ELF-1 (cell line): ENCODE measurements at regions not wholly inside any gene's neighbourhood (a gene's known extent, or its start where the extent isn't known, plus 50 kb on each side); places are given as distances from the start of the nearest gene placed in this dataset.

Experiments
- DNase-seq: peaks from one replicate; pipeline ENCODE4 v3.0.0-alpha.2; 2016; ENCODE audit warnings: low read depth, low spot score

DNA sequence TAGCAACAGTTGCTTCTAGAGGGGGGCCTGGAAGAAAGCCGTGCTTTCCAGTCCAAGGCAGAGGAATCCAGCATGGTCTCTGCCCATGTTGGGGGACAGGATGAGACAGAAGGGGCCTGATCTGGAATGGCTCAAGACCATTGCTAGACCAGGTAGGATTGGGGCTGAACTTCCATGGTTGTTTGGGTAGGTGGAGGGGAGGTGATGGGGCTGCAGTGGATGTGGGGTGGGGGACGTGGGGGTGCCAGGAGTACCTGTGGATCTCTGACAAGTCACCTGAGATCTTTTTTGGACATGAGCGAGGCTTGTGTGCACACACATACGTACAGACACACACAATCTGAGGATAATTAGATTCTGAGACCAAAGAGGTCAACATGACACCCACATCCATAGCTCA, 228.7 kb upstream of the SKOR2 start:
- no peak for DNase-seq

DNA sequence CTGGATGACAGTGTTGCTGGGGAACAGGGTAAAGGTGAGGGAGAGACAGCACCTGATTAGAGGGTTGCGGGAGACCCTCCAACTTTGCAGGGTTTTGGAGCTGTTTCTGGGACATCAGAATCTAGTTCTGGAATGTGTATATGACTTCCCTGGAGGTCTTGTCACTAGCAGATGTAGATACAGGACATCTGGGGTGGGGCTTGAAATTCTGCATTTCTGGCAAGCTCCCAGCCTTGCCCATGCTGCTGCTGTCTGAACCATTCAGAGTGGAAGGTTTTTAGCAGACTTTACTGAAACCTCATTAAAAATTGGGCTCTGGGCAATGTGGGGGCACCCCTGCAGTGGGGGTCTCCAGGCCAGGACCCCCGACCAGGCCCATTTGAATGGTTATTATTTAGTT, 220.3 kb upstream of the SKOR2 start:
- DNase-seq, result no peak

DNA sequence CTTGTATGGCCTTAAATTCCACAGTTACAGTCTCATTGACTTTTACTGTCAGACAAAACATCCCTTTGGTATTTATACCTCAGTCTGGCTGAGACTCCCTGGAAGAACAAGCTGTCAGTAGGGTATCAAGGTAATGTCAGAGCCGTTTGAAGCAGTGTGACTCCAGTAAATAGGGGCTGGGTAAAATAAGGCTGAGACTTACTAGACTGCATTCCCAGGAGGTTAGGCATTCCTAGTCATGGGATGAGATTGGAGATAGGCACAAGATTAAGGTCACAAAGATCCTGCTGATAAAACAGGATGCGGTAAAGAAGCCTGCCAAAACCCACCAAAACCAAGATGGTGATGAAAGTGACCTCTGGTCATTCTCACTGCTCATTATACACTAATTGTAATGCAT, 219.5 kb upstream of the SKOR2 start:
- peak; percentile 4 for DNase-seq

DNA sequence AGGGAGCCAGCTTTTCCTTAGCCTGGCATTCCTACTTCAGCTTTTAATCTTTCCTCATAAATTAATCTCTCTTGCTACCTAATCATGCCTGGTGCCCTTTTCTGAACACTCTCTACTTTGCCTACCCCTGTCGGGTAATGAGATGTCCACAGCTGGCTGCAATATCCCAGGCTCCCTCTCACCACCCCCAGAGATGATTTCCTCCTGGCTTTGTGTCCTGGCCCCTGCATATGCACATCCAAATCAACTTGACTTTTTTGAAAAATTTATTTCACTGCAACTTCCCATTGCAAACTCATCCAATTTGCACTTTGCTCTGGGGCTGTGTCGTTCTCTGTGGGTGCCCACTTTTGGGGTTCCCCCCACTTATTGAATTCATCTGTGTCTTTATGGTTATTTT, 218.1 kb upstream of the SKOR2 start:
- no peak for DNase-seq

DNA sequence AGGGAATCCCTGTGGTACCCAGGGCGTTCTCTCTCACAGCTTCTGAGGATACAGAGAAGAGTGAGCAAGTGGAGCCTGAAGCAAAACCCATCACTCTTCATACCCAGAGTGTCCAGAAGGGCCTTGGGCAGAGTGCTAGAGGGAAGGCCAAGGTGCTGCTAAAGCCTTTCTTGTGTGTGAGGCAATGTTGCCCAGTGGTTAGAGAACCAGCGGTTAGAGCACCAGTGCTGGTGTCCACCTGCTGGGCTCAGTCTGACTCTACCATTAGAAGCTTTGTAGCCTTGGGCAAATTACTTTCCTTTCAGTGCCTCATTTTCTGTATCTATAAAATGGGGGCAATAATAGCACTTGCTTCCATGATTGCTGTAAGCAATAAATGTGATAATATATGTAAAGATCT, 210.5 kb upstream of the SKOR2 start:
- DNase-seq, result no peak

DNA sequence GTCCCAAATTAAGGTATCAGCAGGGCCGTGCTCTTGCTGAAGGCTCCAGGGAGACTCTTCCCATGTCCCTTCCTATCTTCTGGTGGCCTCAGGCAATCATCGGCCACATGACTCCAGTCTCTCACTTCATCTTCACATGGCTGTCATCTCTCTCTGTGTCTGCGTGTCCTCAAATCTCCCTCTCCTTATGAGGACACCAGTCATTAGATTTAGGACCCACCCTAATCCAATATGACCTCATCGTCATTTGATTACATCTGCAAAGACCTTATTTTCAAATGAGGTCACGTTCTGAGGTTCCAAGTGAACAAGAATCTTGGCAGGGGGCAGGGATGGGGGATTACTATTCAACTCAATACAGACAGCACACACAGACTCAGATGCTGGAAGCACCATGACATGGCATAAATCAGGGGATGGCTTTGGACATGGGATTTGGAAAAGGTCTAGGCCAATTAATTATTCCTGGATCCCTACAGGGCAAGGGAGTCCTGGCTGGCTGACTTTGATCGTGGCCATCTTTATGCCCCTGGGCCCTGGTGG, 210.0 kb upstream of the SKOR2 start:
- DNase-seq, result no peak

DNA sequence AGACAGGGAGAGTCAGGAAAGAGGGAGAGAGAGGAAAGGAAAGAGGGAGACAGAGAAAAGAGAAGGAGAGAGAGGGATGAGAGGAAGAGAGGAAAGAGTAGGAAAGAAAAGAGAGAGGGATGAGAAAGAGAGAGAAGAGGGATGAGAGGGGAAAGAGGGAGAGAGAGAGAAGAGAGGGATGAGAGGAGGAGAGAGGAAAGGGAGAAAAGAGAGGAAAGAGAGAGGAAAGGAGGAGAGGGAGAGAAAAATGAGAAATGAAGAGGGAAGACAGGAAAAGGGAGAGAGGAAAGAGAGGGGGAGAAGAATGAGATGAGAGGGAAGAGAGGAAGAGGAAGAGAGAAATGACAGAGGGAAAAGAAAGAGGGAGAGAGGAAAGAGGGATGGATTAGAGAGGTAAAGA, 207.0 kb upstream of the SKOR2 start:
- DNase-seq, result no peak

DNA sequence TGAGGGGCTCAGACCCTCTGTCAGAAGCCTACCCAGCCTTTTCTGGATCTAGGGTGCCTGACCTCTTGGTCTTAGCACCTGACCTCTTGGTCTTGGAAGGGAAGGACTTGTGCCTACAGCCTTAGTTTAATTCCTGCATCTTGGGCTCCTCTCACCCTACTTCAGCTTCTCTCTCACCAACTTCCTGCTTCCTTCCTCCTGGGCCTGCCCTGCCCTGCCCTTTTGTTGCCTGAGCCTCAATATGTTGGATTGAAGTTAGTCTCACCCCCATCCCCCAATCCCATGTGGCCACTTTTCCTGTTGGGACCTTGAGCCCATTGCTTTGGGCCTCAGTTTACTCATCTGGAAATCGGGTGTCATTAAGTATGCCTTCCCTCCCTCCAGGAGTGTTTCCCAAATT, 206.2 kb upstream of the SKOR2 start:
- DNase-seq, result no peak

DNA sequence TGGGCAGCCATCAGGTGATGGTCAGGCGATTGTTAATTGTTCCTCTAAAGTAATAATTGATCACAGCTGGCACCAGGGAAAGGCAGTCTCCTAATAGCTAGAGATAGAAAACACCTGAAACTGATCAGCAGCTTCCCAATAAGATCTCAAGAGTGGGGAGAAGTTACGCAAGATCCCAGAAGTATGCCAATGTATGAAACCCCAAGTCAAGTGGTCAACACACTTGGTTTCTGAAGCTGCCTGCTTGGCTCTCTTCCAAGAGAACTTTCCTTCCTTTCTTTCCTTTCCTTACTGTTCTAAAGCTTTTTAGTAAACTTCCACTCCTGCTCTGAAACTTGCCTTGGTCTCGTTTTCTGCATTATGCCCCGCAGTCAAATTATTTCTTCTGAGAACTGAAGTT, 201.6 kb upstream of the SKOR2 start:
- no peak for DNase-seq

DNA sequence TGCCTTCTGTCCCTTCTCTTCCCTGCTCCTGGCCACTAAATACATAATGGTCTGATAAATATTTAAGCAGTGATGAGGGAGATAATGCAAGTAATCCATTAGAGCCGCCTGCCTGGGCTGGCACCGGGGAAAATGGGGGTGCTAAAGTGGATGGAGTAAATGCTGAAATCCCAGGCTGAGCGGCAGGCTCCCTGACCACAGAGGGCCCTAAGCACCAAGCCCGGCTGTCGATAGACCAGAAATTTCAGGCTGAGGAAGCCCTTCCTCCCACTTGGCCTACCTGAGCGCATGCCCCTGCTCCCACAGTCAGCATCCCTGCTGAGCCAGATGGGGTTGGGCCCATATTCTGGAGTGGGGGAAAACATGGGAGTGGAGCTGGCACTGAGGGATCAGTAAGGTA, 197.5 kb upstream of the SKOR2 start:
- no peak for DNase-seq

DNA sequence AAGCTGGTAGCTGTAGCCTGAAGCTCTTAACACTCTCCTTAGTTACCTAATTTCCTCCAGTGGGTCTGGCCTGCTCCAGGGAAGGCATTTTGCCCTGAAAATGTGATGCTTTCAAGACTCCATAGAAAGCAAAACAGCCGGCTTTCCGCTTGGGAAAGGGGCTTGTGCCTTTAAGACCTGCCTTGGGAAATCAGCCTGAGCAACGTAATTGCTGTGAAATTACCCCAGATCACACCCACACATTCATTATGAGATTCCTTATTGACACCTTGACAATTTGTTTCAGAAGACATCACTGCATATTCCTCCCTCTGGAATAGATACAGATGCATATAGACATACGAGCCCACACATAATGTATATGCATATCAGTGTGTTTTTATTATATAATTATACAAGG, 190.5 kb upstream of the SKOR2 start:
- DNase-seq, result no peak

DNA sequence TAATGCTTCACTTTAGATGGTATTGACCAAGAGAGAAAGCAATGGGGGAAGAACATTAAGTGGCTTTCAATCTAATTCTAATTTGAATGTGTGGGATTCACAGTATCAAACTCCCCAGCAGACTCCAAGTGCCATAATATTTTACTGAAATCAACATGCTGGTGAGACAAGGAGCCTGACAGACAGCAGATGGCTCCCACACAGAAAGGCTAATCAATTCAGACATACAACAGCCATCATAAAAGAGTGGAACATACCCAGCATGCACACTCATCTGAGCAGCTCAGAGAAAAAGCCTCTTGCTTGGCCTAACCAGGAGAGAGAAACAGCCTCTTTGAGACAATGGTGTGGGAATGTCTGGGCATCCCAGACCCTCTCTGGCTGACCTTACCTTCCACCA, 186.5 kb upstream of the SKOR2 start:
- DNase-seq, result no peak

DNA sequence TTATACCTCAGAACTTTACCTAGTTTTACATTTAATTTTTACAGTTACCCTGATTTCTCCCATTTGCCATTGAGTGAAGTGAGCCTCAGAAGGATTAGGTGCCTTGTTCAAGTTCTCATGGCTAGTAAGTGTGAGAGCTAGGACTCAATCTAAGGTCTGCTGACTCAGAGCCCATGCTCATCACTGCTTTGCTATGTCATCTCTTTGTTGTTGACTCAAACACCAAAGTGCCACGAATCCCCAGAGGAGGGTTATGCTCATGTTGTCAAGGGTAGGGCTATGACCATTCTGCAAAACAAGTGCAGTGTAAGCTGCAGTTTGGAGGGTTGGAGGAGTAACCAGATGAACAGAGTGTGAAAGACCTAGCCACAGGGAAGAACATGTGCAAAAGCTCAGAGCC, 185.4 kb upstream of the SKOR2 start:
- no peak for DNase-seq

DNA sequence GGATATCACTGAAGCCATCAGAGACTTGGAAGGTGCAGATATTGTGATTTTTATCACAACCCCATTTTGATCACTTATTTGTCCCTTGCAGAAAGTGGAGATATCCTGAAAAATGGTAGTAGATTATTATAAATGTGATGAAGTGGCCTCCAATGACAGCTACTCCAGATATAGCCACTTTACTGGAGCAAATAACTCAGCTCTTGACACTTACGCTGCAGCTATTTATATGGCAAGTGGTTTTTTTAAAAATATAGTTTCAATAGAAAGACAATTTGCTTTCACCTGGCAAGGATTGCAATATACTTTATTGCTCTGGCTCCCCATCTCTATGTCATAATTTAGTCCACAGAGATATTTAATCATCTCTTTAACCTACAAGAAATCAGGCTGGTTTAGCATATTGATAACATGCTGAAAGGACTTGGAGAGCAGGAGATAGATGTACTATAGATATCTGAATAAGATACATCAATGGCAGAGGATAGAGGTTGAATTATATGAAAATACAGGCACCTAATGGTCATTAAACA, 182.8 kb upstream of the SKOR2 start:
- DNase-seq, result no peak

DNA sequence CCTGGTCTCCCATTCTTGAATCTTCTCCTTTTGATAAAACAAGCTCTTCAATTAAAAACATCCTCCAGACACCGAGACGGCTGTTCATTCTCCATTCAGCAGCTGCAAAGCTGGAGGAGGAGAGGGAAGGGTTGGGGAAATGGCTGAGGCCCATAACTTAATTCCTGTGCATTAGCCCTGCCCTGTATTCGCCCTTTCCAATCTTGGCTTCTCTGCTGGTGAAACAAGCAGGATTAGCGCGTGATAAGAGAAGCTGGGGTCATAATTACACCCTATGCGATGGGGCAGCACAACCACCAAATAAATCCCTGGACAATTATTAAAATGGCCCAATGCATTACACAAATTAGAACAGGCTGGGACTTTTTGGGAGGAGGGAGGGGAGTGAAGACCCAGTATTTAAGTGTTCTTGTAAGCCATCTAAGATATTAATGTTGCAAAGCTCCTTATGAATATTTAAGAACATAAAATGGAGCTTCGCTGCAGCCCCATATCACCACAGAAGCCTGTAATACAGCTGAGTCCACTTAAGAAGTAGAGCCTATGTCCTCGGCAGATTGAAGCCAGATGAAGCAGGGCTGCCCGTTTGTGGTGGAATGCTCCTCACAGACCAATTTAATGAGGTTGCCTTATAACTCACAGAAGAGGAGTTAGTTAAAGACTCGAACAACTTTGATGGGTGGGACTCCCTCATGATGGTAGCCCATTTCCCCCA, 176.6 kb upstream of the SKOR2 start:
- DNase-seq, result no peak

DNA sequence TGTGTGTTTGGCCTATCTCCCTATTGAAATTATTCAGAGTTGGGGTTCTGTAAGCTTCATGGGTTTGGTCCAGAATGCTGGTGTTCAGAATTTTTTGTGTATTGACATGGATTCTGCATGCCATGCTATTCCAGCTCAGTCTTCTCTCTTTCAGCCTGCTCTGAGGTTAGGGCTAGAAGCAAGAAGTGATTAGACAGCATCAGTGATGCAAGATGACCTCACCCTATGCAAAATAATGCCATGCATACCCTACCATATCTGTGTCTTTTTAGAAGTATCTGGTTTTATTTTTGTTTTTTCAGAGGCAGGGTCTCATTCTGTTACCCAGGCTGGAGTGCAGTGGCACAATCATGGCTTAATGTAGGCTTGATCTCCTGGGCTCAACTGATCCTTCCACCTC, 175.6 kb upstream of the SKOR2 start:
- no peak for DNase-seq

DNA sequence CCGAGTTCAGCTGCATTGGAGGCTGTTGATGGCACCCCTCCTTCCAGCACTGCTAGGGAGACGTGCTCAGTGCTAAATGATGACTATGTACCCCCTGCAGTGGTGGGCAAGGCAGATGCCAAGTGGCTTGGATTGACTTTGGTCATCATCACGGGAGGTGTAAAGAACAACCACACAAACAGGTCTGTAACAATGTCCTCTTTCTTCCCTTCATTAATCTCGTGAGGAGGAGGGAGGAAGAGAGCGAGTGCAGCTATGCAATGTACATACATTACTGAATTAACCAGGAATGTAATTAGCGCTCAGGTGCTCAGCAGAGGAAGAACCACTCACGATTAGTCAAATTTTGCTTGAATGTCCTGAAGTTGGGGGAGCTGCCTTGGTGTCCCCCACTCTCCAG, 173.9 kb upstream of the SKOR2 start:
- DNase-seq, result no peak

DNA sequence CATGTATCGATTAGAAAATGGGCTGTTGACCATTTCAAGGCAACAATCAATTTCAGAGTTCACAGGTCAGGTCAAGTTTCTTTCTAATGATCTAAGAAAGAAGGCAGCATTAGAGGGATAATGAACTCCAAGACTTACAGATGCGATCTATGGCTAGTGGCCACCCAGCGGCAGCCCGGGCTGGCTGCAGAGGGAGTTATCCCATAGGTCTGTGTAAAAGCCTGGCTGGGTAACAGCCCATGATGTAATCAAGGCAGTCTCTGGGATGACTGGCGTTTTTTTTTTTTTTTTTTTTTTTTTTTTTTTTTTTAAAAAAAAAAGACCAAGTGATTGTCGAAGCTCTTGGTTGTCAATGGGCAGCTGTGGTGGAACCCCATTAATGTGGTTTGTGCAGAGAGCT, 171.1 kb upstream of the SKOR2 start:
- peak; percentile 56 for DNase-seq

DNA sequence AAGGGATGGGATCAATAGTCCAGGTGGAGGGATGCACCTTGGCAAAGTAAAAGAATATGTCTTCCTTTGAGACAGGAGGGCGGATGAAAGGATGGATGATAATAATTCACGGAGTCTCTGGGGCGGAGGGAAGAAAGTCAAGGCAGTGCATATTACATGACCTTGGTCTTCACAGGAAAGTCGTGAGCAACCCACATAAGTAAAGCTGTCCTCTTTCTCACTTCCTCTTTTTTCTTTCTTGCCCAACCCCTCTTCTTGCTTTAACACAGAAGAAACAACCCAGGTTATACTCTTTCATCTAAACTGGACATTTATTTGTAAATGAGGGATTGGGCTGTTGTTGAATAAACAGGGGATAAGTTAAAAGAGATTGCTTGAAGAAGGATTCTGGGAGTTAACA, 168.7 kb upstream of the SKOR2 start:
- DNase-seq, result no peak

DNA sequence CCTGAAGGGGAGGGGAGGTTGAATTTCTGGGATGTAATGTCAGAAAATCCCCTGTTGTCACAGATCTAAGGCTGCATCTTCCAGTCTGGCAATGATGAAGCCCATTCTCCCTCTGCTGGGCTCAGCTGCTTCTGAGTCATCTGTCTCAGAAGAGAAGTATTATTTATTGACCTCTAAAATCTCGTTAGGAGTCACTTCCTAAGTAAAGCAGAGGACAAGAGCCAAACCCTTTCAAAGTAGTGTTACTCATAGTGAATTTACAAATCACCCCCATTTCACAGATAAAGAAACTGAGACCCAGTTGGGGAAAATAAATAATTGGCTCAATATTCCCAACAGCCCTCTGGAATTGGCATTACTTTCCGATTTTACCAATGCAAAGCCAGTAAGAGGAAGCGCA, 167.3 kb upstream of the SKOR2 start:
- DNase-seq, result no peak

DNA sequence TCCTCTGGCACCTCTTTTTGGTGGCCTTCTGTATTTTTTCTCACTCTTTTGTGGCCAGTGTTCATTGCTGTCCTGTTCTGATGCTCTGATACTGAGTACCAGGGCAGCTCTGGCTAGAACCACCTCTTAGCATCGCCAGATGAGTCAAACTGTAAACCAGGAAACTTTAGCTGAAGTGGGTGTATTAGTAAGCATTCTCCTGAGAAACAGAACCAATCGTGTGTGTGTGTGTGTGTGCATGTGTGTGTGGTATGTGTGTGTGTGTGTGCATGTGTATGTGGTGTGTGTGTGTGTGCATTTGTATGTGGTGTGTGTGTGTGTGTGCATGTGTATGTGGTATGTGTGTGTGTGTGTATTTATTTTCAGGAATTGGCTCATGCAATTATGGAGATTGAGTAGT, 166.3 kb upstream of the SKOR2 start:
- no peak for DNase-seq

DNA sequence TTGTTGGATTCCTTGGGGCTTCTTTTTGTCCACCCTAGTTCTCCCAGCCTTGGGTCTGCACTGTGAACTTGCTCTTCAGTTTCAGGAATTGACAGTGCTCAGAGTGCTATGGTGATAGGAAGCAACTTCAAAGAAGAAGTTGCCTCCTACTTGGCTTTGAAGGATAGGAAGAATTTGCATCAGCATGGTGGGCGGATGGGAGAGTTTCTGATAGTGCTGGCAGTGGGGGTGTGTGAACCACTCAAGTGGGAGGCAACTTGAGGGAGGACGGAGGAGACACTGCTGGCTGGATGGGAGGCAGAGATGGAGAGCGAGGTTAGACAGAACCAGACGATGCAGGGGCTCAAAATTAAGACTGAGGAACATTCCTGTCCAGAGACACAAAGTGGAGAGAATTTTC, 164.4 kb upstream of the SKOR2 start:
- no peak for DNase-seq

DNA sequence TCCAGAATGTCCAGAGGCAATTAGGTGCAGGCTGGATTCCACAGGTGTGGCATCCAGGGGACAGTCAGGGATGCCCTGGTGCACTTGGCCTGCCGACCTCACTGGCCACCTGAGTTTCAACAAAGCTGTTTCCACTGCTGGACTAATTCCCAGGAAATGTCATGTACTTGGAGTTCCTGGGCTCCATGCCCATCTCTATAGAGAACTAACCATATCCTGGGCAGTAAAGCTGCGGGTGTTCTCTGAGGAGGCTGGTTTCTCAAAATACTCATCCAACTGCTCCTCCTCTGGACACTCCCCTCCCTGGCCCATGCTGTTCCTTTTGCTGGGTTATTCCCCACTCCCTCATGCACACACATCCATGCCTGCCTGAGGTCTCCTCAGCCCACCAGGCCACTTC, 161.9 kb upstream of the SKOR2 start:
- no peak for DNase-seq

DNA sequence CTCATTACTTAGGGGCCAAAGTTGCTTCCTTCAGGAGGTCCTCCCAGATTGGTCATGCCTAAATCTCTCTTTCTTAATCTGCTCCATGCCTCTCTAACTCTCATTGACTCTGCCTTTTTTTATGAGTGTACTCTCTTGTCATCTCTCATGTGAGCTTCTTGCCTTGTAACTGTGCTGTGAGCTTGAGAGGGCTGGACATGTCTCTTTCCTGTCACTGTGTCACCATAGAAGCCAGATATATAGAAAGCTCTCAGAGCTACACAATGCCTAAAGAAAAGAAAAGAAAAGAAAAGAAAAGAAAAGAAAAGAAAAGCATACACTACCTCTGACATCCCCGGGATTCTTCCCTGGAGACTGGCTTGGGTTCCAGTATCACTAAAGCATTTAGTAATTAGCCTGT, 161.5 kb upstream of the SKOR2 start:
- DNase-seq, result no peak
